ENCODE measurements at regions not wholly inside any gene's neighbourhood (a gene's known extent, or its start where the extent isn't known, plus 50 kb on each side); places are given as distances from the start of the nearest gene placed in this dataset.
"Not testable (repeated sequence)": the region's sequence is repeated elsewhere in the genome, so short reads cannot be mapped to it uniquely, and the experiment has no call there.

- DNase-seq, result no peak
Observed at GRCh38 chr10:123380491-123381085, 226.4 kb downstream of the BUB3 start.

GRCh38 chr10:123381224-123381623 is 227.0 kb downstream of the BUB3 start:
- no peak for DNase-seq

GRCh38 chr10:123382491-123382890 is 228.3 kb downstream of the BUB3 start:
- DNase-seq, result no peak

- DNase-seq, result no peak
Observed at GRCh38 chr10:123385508-123386080, 231.4 kb downstream of the BUB3 start.

GRCh38 chr10:123389520-123389919 is 235.3 kb downstream of the BUB3 start:
- no peak for DNase-seq

- no peak for DNase-seq
Observed at GRCh38 chr10:123390332-123390731, 236.1 kb downstream of the BUB3 start.

- DNase-seq, result no peak
Observed at GRCh38 chr10:123390874-123391273, 236.7 kb downstream of the BUB3 start.

- no peak for DNase-seq
Observed at GRCh38 chr10:123391275-123392028, 237.2 kb downstream of the BUB3 start.

GRCh38 chr10:123392182-123392963 is 238.2 kb downstream of the BUB3 start:
- DNase-seq, result no peak

- no peak for DNase-seq
Observed at GRCh38 chr10:123393170-123393569, 239.0 kb downstream of the BUB3 start.

GRCh38 chr10:123394382-123394781 is 240.2 kb downstream of the BUB3 start:
- no peak for DNase-seq

GRCh38 chr10:123395234-123395633 is 241.0 kb downstream of the BUB3 start:
- not testable (repeated sequence) for DNase-seq

- DNase-seq, result no peak
Observed at GRCh38 chr10:123395906-123396305, 241.7 kb downstream of the BUB3 start.

GRCh38 chr10:123398180-123398591 is 244.0 kb downstream of the BUB3 start:
- no peak for DNase-seq

- no peak for DNase-seq
Observed at GRCh38 chr10:123398756-123399155, 244.6 kb downstream of the BUB3 start.

GRCh38 chr10:123399276-123399839 is 245.2 kb downstream of the BUB3 start:
- no peak for DNase-seq

GRCh38 chr10:123402021-123402420 is 247.8 kb downstream of the BUB3 start:
- DNase-seq, result no peak

GRCh38 chr10:123402656-123403055 is 248.5 kb downstream of the BUB3 start:
- DNase-seq, result no peak

GRCh38 chr10:123404357-123404756 is 250.2 kb downstream of the BUB3 start:
- no peak for DNase-seq

- no peak for DNase-seq
Observed at GRCh38 chr10:123408660-123409059, 254.5 kb downstream of the BUB3 start.

- no peak for DNase-seq
Observed at GRCh38 chr10:123409426-123409825, 255.2 kb downstream of the BUB3 start.

- no peak for DNase-seq
Observed at GRCh38 chr10:123409884-123410283, 255.7 kb downstream of the BUB3 start.

- no peak for DNase-seq
Observed at GRCh38 chr10:123413353-123413752, 252.8 kb upstream of the GPR26 start.

Measured in activated naive CD4-positive, alpha-beta T cell (primary cell).